ENCODE measurements at regions not wholly inside any gene's neighbourhood (a gene's known extent, or its start where the extent isn't known, plus 50 kb on each side); places are given as distances from the start of the nearest gene placed in this dataset.

- TF ChIP-seq CTCF (IDR thresholded peaks at IDR 0.05) (no peak), POLR2A (IDR thresholded peaks at IDR 0.05) (no peak)
Observed at GRCh38 chr2:12557688-12558087, 159.0 kb upstream of the TRIB2 start.
